Ovary (tissue), 3 donors: ENCODE measurements at regions not wholly inside any gene's neighbourhood (a gene's known extent, or its start where the extent isn't known, plus 50 kb on each side); places are given as distances from the start of the nearest gene placed in this dataset.

Experiments
- EP300 ChIP-seq: sonication (generic); formaldehyde crosslinking; IDR thresholded peaks from one replicate; pipeline ENCODE4 v1.6.1; 2017; ENCODE audit warnings: antibody characterized with exemption
- POLR2A ChIP-seq: fragments of 450-650 bp; IDR thresholded peaks from one replicate; pipeline ENCODE4 v1.6.1; 2017; ENCODE audit warnings: antibody characterized with exemption, mild to moderate bottlenecking, moderate library complexity
- TF ChIP-seq, protein P1 (sequence below), 3 donors: fragments of 450-650 bp in 2 of 3; fragments of 200-600 bp in 1 of 3; IDR thresholded peaks; one replicate each; pipeline versions ENCODE4 v1.5.1 to v1.8.0; 2016 to 2022; ENCODE audit warnings: antibody characterized with exemption in 3 of 3, mild to moderate bottlenecking in 1 of 3
- donor health status: DM: no; HTN: no; CAD: no.

DNA sequence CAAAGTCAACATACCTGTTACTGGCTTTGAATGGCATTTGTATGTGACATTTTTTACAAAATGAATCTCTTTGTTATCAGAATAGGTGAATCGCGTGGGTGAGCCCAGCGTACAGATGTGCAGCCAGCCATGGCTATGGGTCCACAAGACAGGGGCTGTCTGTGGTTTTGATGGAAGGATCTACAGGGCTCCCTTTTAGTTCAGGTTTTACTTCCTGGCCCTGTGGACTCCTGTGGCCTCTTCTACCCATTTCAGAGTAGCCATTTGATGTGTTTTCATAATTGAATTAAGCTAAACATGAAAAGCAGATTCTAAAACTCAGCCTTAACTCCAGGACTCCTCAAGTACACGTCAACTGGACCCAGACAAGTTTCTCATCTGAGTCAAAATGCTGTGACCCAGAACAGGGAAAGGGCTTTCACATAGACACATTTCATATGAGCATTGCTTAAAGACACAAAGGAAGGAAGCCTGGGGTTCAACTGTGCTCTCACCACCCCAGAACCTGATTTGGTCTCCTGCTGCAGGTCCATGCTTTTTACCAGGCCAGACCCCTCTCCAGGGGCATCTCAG, 105.3 kb upstream of the NAA20 start:
- TF ChIP-seq, protein P1, sequence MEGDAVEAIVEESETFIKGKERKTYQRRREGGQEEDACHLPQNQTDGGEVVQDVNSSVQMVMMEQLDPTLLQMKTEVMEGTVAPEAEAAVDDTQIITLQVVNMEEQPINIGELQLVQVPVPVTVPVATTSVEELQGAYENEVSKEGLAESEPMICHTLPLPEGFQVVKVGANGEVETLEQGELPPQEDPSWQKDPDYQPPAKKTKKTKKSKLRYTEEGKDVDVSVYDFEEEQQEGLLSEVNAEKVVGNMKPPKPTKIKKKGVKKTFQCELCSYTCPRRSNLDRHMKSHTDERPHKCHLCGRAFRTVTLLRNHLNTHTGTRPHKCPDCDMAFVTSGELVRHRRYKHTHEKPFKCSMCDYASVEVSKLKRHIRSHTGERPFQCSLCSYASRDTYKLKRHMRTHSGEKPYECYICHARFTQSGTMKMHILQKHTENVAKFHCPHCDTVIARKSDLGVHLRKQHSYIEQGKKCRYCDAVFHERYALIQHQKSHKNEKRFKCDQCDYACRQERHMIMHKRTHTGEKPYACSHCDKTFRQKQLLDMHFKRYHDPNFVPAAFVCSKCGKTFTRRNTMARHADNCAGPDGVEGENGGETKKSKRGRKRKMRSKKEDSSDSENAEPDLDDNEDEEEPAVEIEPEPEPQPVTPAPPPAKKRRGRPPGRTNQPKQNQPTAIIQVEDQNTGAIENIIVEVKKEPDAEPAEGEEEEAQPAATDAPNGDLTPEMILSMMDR (IDR thresholded peaks at IDR 0.05), result no peak
- TF ChIP-seq POLR2A (no peak), EP300 (no peak)
